GM18511 (cell line): ENCODE measurements at regions not wholly inside any gene's neighbourhood (a gene's known extent, or its start where the extent isn't known, plus 50 kb on each side); places are given as distances from the start of the nearest gene placed in this dataset.
"Not testable (repeated sequence)": the region's sequence is repeated elsewhere in the genome, so short reads cannot be mapped to it uniquely, and the experiment has no call there.

Source experiments
- ATAC-seq: cut with Tn5 transposase; IDR thresholded peaks from one replicate; pipeline ENCODE4 v1.9.1; 2021; ENCODE audit warnings: mild to moderate bottlenecking, moderate library complexity; ENCODE audit not compliant: unreplicated experiment

- ATAC-seq: no peak
Observed at GRCh38 chr18:40356168-40356567, 1598.9 kb upstream of the PIK3C3 start.

GRCh38 chr18:40355726-40356125, 1599.3 kb upstream of the PIK3C3 start:
- ATAC-seq: no peak

- ATAC-seq: no peak
Observed at GRCh38 chr18:40348196-40348595, 1606.8 kb upstream of the PIK3C3 start.

- ATAC-seq: no peak
Observed at GRCh38 chr18:40347261-40347660, 1607.8 kb upstream of the PIK3C3 start.

- no peak for ATAC-seq
Observed at GRCh38 chr18:40346146-40346545, 1608.9 kb upstream of the PIK3C3 start.

- ATAC-seq: no peak
Observed at GRCh38 chr18:40341701-40342100, 1613.3 kb upstream of the PIK3C3 start.

GRCh38 chr18:40338284-40338683, 1616.8 kb upstream of the PIK3C3 start:
- no peak for ATAC-seq

- ATAC-seq: no peak
Observed at GRCh38 chr18:40326985-40327384, 1628.0 kb upstream of the PIK3C3 start.

- no peak for ATAC-seq
Observed at GRCh38 chr18:40325988-40326387, 1629.0 kb upstream of the PIK3C3 start.

GRCh38 chr18:40314199-40314598, 1640.8 kb upstream of the PIK3C3 start:
- ATAC-seq: no peak

GRCh38 chr18:40313030-40313642, 1641.9 kb upstream of the PIK3C3 start:
- ATAC-seq: no peak

- ATAC-seq: no peak
Observed at GRCh38 chr18:40307627-40308026, 1647.4 kb upstream of the PIK3C3 start.

- ATAC-seq: no peak
Observed at GRCh38 chr18:40296717-40297413, 1658.2 kb upstream of the PIK3C3 start.

GRCh38 chr18:40292985-40293710, 1661.9 kb upstream of the PIK3C3 start:
- no peak for ATAC-seq

- no peak for ATAC-seq
Observed at GRCh38 chr18:40283560-40283959, 1671.5 kb upstream of the PIK3C3 start.

GRCh38 chr18:40281356-40281755, 1673.7 kb upstream of the PIK3C3 start:
- ATAC-seq: not testable (repeated sequence)

- ATAC-seq: no peak
Observed at GRCh38 chr18:40274618-40275196, 1680.3 kb upstream of the PIK3C3 start.

GRCh38 chr18:40272630-40273231, 1682.3 kb upstream of the PIK3C3 start:
- no peak for ATAC-seq

- no peak for ATAC-seq
Observed at GRCh38 chr18:40259115-40259835, 1695.8 kb upstream of the PIK3C3 start.

GRCh38 chr18:40258311-40258710, 1696.7 kb upstream of the PIK3C3 start:
- no peak for ATAC-seq

- no peak for ATAC-seq
Observed at GRCh38 chr18:40250236-40250635, 1704.8 kb upstream of the PIK3C3 start.
